ENCODE measurements at regions not wholly inside any gene's neighbourhood (a gene's known extent, or its start where the extent isn't known, plus 50 kb on each side); places are given as distances from the start of the nearest gene placed in this dataset.

DNA sequence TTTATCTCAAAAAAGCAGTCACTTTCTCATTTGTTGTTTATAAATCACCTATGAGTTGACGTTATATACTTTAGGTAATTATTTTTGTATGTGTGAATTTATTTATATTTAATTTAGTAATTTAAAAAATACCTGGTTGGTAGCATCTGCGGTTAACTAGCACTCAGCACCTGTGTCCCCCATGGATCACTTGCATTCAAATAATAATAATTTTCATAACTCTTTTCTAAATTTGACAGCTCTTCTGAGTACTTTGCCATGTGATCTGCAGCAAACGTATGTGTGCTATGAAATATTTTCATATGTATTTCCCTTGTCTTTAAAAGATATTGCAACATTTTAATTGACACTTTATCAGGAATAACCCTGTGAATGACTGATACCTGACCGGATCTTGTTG is 88.1 kb downstream of the CMPK2 start:
- DNase-seq (ENCODE audit: low spot score): no peak

DNA sequence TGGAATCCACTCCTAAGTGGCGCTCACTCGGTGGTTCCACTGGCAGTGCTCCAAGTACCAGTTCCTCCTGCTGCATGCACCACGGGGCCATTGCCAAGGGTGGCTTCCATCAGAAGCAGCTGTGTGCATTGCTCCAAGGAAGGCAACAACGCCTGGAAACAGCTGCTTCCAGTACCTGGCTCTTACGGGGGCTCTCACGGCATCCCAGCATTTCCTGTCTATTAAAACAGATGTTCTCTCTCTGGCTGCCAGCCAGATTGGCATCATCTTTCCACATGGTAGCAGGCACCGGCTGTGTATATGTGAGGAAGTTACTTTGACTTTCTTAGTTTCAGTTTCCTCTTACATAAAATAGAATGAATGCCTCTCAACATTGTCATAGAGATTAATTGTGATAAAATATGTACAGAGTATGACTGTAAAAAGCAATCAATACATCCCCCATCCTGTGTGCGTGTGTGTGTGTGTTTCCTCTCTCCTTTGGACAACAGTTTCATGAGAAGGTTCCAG is 84.9 kb downstream of the CMPK2 start:
- peak; percentile 81 for DNase-seq (ENCODE audit: low spot score)

DNA sequence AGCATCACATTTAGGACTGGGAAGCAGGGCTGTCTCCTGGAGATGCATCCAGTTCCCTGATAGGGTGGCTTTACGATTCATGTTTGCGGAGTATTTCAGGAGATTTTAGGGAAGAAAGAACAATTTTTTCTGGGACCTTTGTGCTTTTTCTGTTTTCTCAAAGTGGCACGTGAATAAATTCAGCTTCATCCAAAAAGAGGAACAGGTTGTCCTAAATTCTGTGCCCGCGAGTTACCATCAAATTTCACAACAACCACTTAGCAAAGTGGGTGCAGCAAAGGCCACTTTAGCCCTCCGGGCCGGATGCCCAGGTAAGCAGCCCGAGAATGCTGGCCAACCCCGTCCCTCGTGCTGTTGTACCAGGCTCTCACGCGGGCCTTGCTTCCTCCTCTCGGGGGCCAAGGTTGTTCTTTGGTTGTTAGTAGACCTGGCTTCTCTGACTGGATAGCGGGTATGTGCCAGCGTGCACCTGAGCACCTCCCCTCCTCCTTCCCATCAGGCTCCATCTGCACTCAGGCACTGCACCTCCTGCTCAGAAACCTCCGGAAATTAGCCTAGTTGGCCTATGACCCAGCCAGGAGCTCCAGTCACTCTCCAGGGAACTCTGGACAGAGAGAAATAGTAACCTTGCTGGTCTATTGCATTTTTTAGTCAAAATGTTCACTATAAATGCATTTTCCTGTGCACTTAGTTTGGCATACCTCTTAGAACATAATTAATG is 83.0 kb downstream of the CMPK2 start:
- no peak for DNase-seq (ENCODE audit: low spot score)

DNA sequence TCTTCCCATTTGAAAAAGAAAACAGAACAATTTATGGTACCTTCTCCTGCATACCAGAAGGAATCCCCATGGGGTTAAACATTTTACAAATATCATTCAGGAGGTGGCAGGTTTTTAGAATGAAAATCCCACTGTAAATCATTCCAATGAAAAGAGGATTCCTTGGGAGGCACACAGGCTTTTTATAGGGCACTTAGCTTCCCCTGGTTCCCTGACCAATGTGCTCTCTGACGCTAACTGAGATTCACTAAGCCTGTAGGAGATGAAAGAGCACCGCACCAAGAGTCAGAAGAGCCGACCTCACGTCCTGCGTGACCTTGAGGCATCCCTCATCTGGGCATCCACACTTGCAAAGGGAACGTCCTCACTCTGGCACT is 82.5 kb downstream of the CMPK2 start:
- DNase-seq (ENCODE audit: low spot score): no peak

DNA sequence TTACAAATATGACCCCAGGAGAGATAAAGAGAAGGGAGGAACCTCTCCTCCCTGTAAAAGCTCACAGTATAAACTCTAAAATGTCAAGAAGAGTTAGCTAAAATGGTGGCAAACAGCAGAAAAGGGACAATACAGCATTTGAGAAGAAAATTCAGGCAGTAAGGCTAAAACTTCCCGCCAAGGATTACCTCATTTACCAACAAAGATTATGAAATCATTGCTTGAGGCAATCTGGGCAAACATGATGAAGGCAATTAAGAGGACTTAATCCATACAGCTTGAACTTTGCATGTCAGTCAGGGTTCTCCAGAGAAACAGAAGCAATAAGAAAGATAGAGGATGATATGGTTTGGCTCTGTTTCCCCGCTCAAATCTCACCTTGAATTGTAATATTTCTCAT is 81.4 kb downstream of the CMPK2 start:
- no peak for DNase-seq (ENCODE audit: low spot score)

DNA sequence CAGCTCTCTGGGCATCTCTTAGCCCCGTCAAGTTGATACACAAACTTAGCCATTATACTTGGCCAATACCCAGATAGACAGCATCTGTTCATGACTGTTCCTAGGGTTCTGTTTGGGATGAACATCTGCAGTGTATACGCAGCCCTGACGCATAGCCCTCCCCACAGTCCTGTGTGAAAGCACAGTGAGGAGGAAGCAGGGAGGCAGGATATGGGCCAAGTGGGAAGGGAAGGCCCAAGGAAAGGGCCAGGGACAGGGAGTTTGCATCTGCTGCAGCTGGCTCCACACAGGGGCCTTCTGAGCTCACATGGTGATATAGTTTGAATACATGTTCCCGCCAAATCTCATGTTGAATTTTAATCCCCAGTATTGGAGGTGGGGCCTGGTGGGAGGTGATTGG is 80.2 kb downstream of the CMPK2 start:
- DNase-seq (ENCODE audit: low spot score): no peak

DNA sequence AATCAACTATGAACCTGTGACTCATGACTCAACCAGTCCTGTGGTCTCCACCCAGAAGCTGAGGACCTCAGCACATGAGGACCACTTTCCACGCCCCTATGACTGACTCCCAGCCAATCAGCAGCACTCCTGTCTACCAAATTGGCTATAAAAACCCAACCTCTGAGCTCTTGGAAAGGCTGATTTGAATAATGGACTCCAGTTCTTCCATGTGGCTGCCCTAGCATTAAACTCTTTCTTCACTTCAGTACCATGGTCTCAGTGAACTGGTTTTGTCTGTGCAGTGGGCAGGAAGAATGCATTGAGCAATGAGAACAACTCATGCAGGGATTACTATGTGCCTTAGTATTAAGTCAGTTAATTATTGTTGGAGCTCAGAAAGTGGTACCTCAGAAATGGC is 78.3 kb downstream of the CMPK2 start:
- DNase-seq (ENCODE audit: low spot score): no peak

DNA sequence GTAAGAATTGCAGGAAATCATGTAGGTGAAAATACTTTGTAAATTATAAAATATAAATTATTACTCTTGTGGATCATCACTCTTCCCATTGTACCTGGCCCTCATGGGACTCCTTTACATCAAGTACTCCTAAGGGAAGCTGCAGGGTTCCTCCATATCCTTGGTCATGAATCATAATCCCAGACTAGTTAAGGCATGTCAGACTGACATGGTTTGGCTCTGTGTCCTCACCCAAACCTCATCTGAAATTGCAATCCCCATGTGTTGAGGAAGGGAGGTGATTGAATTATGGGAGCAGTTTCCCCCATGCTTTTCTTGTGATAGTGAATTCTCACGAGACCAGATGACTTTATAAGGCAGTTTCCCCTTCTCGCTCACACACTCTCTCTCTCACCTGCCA is 77.1 kb downstream of the CMPK2 start:
- DNase-seq (ENCODE audit: low spot score): no peak

DNA sequence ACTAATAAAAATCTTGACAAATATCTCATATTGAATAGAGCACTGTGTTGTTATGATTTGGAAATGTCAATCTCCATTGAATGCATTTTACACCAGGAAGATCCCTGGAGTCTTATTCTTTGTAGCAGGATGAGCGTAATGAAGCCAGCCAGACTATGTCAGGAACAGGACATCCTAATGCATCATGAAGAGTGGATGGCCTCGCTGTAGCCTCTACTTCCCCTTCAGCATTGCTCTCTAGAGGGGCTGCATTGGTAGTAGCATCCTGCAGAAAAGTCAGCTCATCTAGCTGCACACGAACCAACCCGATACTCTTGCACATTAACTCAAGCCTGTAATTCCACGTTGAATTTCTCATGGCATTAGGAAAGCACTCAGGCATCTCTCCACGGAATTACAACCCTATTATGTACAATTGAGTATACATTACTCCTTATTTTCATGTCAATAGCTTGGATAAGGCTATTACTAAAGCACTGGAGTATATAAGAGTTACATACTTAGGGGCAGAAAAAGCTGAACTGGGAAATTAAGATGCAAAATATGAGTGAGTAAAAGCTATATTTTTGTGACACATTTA is 76.1 kb downstream of the CMPK2 start:
- DNase-seq (ENCODE audit: low spot score): no peak

DNA sequence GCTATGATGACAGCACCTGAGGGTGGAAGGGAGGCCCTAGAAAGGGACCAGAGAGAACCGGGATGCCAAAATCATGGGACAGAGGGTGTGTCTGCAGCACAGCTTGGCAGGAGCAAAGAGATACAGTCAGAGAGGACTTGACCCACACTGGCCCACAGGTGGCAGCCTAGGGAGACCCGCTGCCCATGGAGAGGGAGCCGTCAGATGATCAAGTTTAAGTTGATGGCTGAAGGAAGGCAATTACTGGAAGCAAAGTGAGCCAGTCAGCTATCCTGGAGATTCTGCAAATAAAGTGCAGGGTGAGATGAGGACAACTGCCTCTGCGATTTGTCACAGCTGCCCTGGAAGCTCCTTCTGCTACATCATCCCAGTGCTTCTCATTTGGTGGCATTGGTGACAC is 74.0 kb downstream of the CMPK2 start:
- DNase-seq (ENCODE audit: low spot score): no peak

DNA sequence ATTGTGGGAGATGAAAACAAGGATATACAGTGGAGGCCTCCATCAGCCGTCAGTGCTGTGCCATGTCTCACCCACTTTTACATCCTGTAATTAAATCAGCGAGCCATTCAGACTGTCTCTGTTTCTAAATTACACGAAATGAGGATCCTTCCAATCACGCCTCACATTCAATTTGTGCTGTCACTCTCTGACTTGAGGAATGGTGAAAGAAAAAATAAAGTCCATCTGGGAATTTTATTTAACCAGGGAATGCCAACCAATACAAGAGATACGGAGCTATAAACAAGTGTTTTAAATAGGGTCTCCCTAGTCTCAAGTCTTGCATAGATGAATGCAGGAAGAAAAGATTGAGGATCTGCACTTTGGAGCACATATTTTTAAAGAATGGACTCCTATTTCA is 72.8 kb downstream of the CMPK2 start:
- DNase-seq (ENCODE audit: low spot score): no peak

DNA sequence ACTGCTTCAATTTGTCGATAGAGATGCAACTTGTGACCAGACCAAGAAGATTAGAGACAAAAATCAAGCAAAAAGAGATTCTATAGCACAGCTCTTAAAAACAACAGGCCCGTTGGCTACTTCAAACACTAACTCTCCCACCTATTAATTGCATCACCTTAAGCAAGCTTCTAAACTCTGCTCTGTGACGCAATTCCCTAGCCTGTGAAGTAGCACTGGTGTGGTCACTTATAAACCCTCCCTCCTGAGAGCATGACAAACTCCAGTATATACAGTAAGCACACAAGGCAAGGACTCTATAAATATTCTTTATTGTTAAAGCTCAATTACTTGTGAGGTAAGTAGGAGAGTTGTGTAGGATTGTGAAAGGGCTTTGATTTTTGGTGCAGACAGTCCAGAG is 72.3 kb downstream of the CMPK2 start:
- no peak for DNase-seq (ENCODE audit: low spot score)

DNA sequence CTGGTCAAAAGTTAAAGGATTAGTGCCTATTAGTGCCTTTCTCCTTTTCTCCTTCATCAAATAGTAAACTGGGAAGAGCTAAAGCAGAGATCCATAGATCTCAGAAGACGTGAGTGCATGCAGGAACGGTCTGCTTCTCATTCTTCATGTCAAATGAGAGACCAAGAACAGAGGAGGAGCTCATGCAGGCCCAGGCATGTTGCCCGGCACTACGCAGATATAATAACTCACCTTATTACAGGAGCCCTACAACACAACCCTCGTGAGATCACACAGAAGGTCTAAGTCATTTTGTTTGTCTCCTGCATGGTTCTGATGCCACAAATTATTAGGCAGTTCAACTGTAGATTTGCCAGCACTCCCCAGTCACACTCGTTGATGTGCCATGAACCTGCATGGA is 71.8 kb downstream of the CMPK2 start:
- no peak for DNase-seq (ENCODE audit: low spot score)

DNA sequence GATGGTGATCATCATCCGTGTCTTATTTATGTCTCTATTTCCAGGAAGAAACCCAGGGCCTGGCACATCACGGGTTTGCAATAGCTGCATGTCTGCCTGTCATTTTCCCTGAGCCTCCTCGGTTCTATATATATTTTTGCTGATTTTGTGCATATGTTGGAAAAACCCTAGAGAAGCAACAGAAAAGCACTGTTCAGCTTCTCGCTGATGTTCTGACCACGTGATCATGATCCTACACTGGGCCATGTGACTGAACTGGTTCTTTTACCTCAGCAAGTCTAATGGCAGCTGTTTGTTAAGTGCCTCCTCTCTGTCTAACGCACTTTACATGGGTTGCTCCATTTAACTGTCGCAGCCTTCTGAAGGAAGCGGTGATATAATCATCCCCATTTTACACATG is 71.3 kb downstream of the CMPK2 start:
- DNase-seq (ENCODE audit: low spot score): no peak

Measured in left forelimb (tissue), 1 donor.